Parathyroid adenoma (tissue), 2 donors: ENCODE measurements at regions not wholly inside any gene's neighbourhood (a gene's known extent, or its start where the extent isn't known, plus 50 kb on each side); places are given as distances from the start of the nearest gene placed in this dataset.

Source experiments
- H2AFZ ChIP-seq: fragments of 300-600 bp; sonication (generic); one replicate; pipeline ENCODE4 v1.7.0; 2017; ENCODE audit warnings: antibody characterized with exemption, mild to moderate bottlenecking
- H3K27ac ChIP-seq: fragments of 300-600 bp; sonication (generic); one replicate; pipeline ENCODE4 v1.7.0; 2017
- H3K27me3 ChIP-seq: fragments of 300-600 bp; sonication (generic); one replicate; pipeline ENCODE4 v1.7.0; 2017; ENCODE audit warnings: low read length; ENCODE audit not compliant: control insufficient read depth, insufficient read depth
- H3K36me3 ChIP-seq: fragments of 300-600 bp; sonication (generic); one replicate; pipeline ENCODE4 v1.7.0; 2017; ENCODE audit warnings: low read length; ENCODE audit not compliant: control insufficient read depth, insufficient read depth
- H3K4me1 ChIP-seq: fragments of 300-600 bp; sonication (generic); one replicate; pipeline ENCODE4 v1.7.0; 2017; ENCODE audit warnings: control low read depth
- H3K4me2 ChIP-seq: fragments of 300-600 bp; sonication (generic); one replicate; pipeline ENCODE4 v1.7.0; 2017; ENCODE audit warnings: low read length
- H3K4me3 ChIP-seq: fragments of 300-600 bp; sonication (generic); one replicate; pipeline ENCODE4 v1.7.0; 2017; ENCODE audit warnings: low read depth, low read length
- H3K79me2 ChIP-seq: fragments of 300-600 bp; sonication (generic); one replicate; pipeline ENCODE4 v1.7.0; 2017; ENCODE audit warnings: control low read depth
- H3K9ac ChIP-seq: fragments of 300-600 bp; sonication (generic); one replicate; pipeline ENCODE4 v1.7.0; 2017; ENCODE audit warnings: mild to moderate bottlenecking
- H3K9me3 ChIP-seq: fragments of 300-600 bp; sonication (generic); one replicate; pipeline ENCODE4 v1.7.0; 2017; ENCODE audit warnings: low read length; ENCODE audit not compliant: control insufficient read depth
- TF ChIP-seq, protein P1 (sequence below): fragments of 300-600 bp; sonication (generic); IDR thresholded peaks from one replicate; pipeline ENCODE4 v1.7.0; 2017; ENCODE audit warnings: antibody characterized with exemption, mild to moderate bottlenecking
- donor health status: primary hyperparathyroidism.

DNA sequence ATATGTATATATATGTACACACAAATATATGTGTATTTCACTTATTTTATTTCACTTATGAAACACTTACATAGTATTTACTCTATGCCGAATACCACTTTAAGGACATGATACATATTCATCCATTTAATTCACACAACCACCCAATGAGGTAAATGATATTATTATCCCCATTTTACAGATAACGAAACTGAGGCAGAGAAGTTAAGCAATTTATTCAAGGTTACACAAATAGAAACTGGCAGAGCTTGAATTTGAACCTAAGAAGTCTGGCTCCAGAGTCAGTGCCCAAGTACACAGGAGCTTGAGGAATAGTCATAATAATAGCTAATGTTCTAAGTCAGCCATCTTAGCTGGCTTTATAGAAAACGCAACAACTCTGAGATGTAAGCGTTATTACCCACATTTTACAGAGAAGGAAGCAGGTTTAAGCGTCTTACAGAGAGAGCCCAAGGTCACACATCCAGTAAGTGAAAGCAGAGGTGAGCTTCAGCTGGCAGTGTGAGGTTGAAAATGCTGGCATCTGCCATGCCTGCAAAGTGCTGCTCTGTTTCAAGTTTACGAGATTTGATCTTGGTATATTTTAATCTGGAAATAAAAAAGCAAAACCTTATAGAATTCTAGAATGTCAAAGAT is 326.9 kb downstream of the LPIN1 start:
- peaks cover 4% of the 10 kb centered on the region for H3K4me1 ChIP-seq
- no peak overlapping the region for H3K4me2 ChIP-seq
- H3K4me3 ChIP-seq: no peak overlapping the region
- H2AFZ ChIP-seq: no peak overlapping the region
- TF ChIP-seq, protein P1, sequence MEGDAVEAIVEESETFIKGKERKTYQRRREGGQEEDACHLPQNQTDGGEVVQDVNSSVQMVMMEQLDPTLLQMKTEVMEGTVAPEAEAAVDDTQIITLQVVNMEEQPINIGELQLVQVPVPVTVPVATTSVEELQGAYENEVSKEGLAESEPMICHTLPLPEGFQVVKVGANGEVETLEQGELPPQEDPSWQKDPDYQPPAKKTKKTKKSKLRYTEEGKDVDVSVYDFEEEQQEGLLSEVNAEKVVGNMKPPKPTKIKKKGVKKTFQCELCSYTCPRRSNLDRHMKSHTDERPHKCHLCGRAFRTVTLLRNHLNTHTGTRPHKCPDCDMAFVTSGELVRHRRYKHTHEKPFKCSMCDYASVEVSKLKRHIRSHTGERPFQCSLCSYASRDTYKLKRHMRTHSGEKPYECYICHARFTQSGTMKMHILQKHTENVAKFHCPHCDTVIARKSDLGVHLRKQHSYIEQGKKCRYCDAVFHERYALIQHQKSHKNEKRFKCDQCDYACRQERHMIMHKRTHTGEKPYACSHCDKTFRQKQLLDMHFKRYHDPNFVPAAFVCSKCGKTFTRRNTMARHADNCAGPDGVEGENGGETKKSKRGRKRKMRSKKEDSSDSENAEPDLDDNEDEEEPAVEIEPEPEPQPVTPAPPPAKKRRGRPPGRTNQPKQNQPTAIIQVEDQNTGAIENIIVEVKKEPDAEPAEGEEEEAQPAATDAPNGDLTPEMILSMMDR: no peak
- H3K36me3 ChIP-seq: no peaks in the 10 kb centered on the region
- no peaks in the 10 kb centered on the region for H3K27me3 ChIP-seq
- H3K9ac ChIP-seq: no peak overlapping the region
- H3K79me2 ChIP-seq: no peaks in the 10 kb centered on the region
- H3K9me3 ChIP-seq: no peaks in the 10 kb centered on the region
- no peak overlapping the region for H3K27ac ChIP-seq

DNA sequence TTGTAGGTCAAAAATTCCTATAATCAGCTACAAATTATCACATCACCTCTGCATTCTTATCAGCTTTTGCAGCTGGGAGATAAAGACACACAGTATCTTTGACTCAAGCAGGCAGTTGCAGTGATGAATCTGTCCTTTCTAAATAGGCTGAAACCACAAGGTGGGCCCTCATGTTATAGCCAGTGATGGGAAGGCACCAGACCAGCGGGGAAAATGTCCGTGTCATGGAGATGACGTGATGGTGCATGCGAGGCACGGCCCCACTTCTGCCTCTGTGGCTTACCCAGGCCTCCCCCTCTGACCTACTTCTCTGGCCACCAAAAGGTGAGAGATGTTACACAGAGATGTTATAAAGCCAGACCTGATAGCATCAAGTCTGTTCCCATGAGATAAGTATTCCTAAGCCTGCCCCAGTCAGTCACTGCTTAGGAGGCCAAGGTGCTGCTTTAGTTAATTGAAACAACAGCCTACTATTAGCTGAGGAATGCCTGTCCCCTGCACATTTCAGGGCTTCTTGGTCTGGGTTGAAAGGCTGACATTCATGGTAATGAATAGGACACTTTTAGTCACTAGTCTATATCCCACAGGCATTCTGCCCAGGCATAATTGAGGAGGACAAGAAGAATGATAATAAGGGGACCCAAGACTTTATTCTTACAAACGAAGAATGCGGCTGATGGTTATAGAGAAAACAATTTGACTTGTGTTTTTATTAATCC is 327.9 kb downstream of the LPIN1 start:
- no peaks in the 10 kb centered on the region for H3K27me3 ChIP-seq
- peak overlapping the region; percentile 31 for H2AFZ ChIP-seq
- H3K4me2 ChIP-seq: no peak overlapping the region
- H3K4me1 ChIP-seq: peaks cover 4% of the 10 kb centered on the region
- no peaks in the 10 kb centered on the region for H3K9me3 ChIP-seq
- H3K27ac ChIP-seq: no peak overlapping the region
- no peaks in the 10 kb centered on the region for H3K36me3 ChIP-seq
- H3K79me2 ChIP-seq: no peaks in the 10 kb centered on the region
- H3K9ac ChIP-seq: no peak overlapping the region
- no peak overlapping the region for H3K4me3 ChIP-seq
- TF ChIP-seq, protein P1: no peak

DNA sequence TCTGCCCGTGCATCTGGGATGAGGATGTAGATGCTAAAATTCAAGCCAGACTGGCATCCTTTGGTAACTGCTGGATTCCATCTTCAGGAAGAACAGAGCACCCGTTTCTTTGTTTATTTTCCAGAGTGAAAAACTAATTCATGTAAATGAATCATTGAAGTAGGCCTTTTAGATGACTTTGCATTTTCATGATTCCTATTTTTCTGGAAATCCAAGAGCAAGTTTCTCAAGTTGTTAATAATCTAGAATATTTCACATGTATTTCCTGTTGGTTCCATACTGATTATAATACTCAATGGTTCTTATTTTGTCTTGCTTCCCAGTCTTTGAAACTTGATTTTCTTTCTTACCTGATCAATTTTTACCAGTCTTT is 328.4 kb downstream of the LPIN1 start:
- no peaks in the 10 kb centered on the region for H3K27me3 ChIP-seq
- no peaks in the 10 kb centered on the region for H3K36me3 ChIP-seq
- TF ChIP-seq, protein P1: no peak
- no peak overlapping the region for H3K4me2 ChIP-seq
- no peak overlapping the region for H3K9ac ChIP-seq
- no peaks in the 10 kb centered on the region for H3K9me3 ChIP-seq
- H3K27ac ChIP-seq: no peak overlapping the region
- H3K4me3 ChIP-seq: no peak overlapping the region
- H3K79me2 ChIP-seq: no peaks in the 10 kb centered on the region
- H3K4me1 ChIP-seq: peaks cover 4% of the 10 kb centered on the region
- no peak overlapping the region for H2AFZ ChIP-seq

DNA sequence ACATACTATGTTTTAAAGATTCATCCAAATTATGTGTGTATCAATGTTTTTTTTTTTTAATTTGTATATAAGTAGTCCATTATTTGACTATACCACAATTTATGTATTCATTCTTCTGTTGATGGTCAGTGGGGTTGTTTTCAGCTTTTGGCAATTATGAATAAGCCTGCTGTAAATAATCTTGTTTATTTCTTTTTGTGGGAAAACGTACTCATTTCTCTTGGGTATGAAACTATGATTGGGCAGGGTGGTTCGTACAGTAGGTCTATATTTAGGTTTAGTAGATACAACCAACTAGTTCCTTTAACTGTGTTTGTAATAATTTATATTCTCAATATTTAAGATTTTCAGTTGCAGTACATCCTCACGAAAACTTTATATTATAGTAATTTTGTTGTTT is 329.2 kb downstream of the LPIN1 start:
- Histone ChIP-seq H3K4me1 (peaks cover 4% of the 10 kb centered on the region), H3K9me3 (no peaks in the 10 kb centered on the region), H3K79me2 (no peaks in the 10 kb centered on the region), H2AFZ (no peak overlapping the region), H3K9ac (no peak overlapping the region), H3K4me3 (no peak overlapping the region), H3K4me2 (no peak overlapping the region), H3K27me3 (no peaks in the 10 kb centered on the region), H3K27ac (no peak overlapping the region), H3K36me3 (no peaks in the 10 kb centered on the region)
- TF ChIP-seq, protein P1: no peak

DNA sequence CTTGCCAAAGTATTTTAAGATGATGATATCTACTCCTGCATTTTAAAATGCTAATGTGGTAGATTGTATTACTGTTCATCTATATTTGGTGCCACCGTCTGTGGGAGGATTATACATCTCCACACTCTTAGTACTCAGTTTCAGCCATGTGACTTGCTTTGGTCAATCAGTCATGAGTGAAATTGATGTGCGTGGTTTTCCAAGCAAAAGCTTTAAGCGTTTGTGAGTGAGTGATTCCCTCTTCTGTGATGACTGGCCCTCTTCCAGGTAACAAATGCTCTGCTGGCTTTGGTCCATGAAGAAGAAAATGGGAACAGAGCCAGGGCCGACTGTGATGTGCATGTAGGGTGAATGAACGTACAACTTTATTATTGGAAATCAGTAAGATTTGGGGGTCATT is 330.4 kb downstream of the LPIN1 start:
- H3K4me2 ChIP-seq: no peak overlapping the region
- no peaks in the 10 kb centered on the region for H3K27me3 ChIP-seq
- H3K4me3 ChIP-seq: no peak overlapping the region
- no peak overlapping the region for H3K27ac ChIP-seq
- H3K9ac ChIP-seq: no peak overlapping the region
- TF ChIP-seq, protein P1: no peak
- H3K9me3 ChIP-seq: no peaks in the 10 kb centered on the region
- peaks cover 4% of the 10 kb centered on the region for H3K4me1 ChIP-seq
- no peaks in the 10 kb centered on the region for H3K36me3 ChIP-seq
- no peaks in the 10 kb centered on the region for H3K79me2 ChIP-seq
- no peak overlapping the region for H2AFZ ChIP-seq
